ENCODE measurements at regions not wholly inside any gene's neighbourhood (a gene's known extent, or its start where the extent isn't known, plus 50 kb on each side); places are given as distances from the start of the nearest gene placed in this dataset.
"Not testable (repeated sequence)": the region's sequence is repeated elsewhere in the genome, so short reads cannot be mapped to it uniquely, and the experiment has no call there.

GRCh38 chr9:117864385-117865057 is 160.3 kb downstream of the TLR4 start:
- no peak for DNase-seq

GRCh38 chr9:117868594-117868993 is 164.4 kb downstream of the TLR4 start:
- no peak for DNase-seq

GRCh38 chr9:117869287-117869686 is 165.1 kb downstream of the TLR4 start:
- peak in 1 of 2 experiments; percentile 49 for DNase-seq

GRCh38 chr9:117869712-117870111 is 165.5 kb downstream of the TLR4 start:
- DNase-seq, result no peak

GRCh38 chr9:117873664-117874063 is 169.5 kb downstream of the TLR4 start:
- no peak for DNase-seq

GRCh38 chr9:117875886-117876285 is 171.7 kb downstream of the TLR4 start:
- DNase-seq, result no peak

- no peak for DNase-seq
Observed at GRCh38 chr9:117882171-117882570, 178.0 kb downstream of the TLR4 start.

- no peak for DNase-seq
Observed at GRCh38 chr9:117886616-117887015, 182.4 kb downstream of the TLR4 start.

GRCh38 chr9:117887383-117887782 is 183.2 kb downstream of the TLR4 start:
- DNase-seq, result no peak

GRCh38 chr9:117887941-117888340 is 183.7 kb downstream of the TLR4 start:
- no peak for DNase-seq

- DNase-seq, result no peak
Observed at GRCh38 chr9:117903453-117903852, 199.2 kb downstream of the TLR4 start.

GRCh38 chr9:117906763-117907162 is 202.6 kb downstream of the TLR4 start:
- no peak for DNase-seq

GRCh38 chr9:117907420-117907819 is 203.2 kb downstream of the TLR4 start:
- no peak for DNase-seq

- DNase-seq, result no peak
Observed at GRCh38 chr9:117916291-117916690, 212.1 kb downstream of the TLR4 start.

- DNase-seq, result no peak
Observed at GRCh38 chr9:117917873-117918272, 213.7 kb downstream of the TLR4 start.

GRCh38 chr9:117919538-117919937 is 215.3 kb downstream of the TLR4 start:
- no peak for DNase-seq

- no peak for DNase-seq
Observed at GRCh38 chr9:117926031-117926658, 221.9 kb downstream of the TLR4 start.

- DNase-seq, result no peak
Observed at GRCh38 chr9:117927354-117927753, 223.2 kb downstream of the TLR4 start.

GRCh38 chr9:117929868-117930267 is 225.7 kb downstream of the TLR4 start:
- DNase-seq, result no peak

GRCh38 chr9:117932585-117932984 is 228.4 kb downstream of the TLR4 start:
- DNase-seq, result no peak

- no peak for DNase-seq
Observed at GRCh38 chr9:117936185-117937130, 232.3 kb downstream of the TLR4 start.

GRCh38 chr9:117938086-117938485 is 233.9 kb downstream of the TLR4 start:
- DNase-seq, result no peak

- DNase-seq, result no peak
Observed at GRCh38 chr9:117938896-117939295, 234.7 kb downstream of the TLR4 start.

GRCh38 chr9:117944750-117945149 is 240.5 kb downstream of the TLR4 start:
- DNase-seq, result not testable (repeated sequence)

All from AML-193 (cell line).